Smooth muscle cell (in vitro differentiated cells): ENCODE measurements at regions not wholly inside any gene's neighbourhood (a gene's known extent, or its start where the extent isn't known, plus 50 kb on each side); places are given as distances from the start of the nearest gene placed in this dataset.

Experiments used
- DNase-seq: peaks from one replicate; lab custom pipeline; 2025; ENCODE audit not compliant: unreplicated experiment; lab: John Stamatoyannopoulos, UW
- H2AFZ ChIP-seq: fragments of 200-600 bp; sonication (generic); 2 replicates; pipeline ENCODE4 v1.6.0; 2016; ENCODE audit warnings: antibody characterized with exemption, low read depth, mild to moderate bottlenecking
- H3F3A ChIP-seq: fragments of 200-600 bp; sonication (generic); 2 replicates; pipeline ENCODE4 v1.6.0; 2017; ENCODE audit warnings: antibody characterized with exemption, low read depth
- H3K27ac ChIP-seq: fragments of 200-600 bp; sonication (generic); 2 replicates; pipeline ENCODE4 v1.5.1; 2016; ENCODE audit warnings: low read depth, mild to moderate bottlenecking
- H3K27me3 ChIP-seq: fragments of 200-600 bp; sonication (generic); 2 replicates; pipeline ENCODE4 v1.6.1; 2016; ENCODE audit warnings: low read depth, mild to moderate bottlenecking
- H3K36me3 ChIP-seq: fragments of 200-600 bp; sonication (generic); 2 replicates; pipeline ENCODE4 v1.5.1; 2016; ENCODE audit warnings: low read depth
- H3K4me1 ChIP-seq: fragments of 200-600 bp; sonication (generic); 2 replicates; pipeline ENCODE4 v1.5.1; 2016; ENCODE audit warnings: low read depth
- H3K4me2 ChIP-seq: fragments of 200-600 bp; sonication (generic); 2 replicates; pipeline ENCODE4 v1.6.0; 2016; ENCODE audit warnings: mild to moderate bottlenecking
- H3K4me3 ChIP-seq: fragments of 200-600 bp; sonication (generic); 2 replicates; pipeline ENCODE4 v1.5.1; 2016; ENCODE audit warnings: mild to moderate bottlenecking
- H3K79me2 ChIP-seq: fragments of 200-600 bp; sonication (generic); 2 replicates; pipeline ENCODE4 v1.6.0; 2016; ENCODE audit warnings: low read depth, mild to moderate bottlenecking
- H3K9ac ChIP-seq: fragments of 200-600 bp; sonication (generic); 2 replicates; pipeline ENCODE4 v1.6.0; 2016; ENCODE audit warnings: low read depth
- H3K9me3 ChIP-seq: fragments of 200-600 bp; sonication (generic); replicated peaks from 2 replicates; pipeline ENCODE4 v1.5.1; 2016; ENCODE audit warnings: low read depth
- H4K20me1 ChIP-seq: fragments of 200-600 bp; sonication (generic); 2 replicates; pipeline ENCODE4 v1.6.0; 2016; ENCODE audit warnings: low read depth
- WGBS: methylation state at CpG from one replicate; pipeline ENCODE4 v1.1.7; 2016; ENCODE audit warnings: low lambda C conversion rate; 5-methylcytosine and 5-hydroxymethylcytosine counted together
- TF ChIP-seq, protein P1 (sequence below): fragments of 200-600 bp; sonication (generic); IDR thresholded peaks from 2 replicates; pipeline ENCODE4 v1.5.1; 2017; ENCODE audit warnings: borderline replicate concordance, mild to moderate bottlenecking, antibody characterized with exemption; ENCODE audit not compliant: insufficient read depth, poor library complexity, severe bottlenecking

DNA sequence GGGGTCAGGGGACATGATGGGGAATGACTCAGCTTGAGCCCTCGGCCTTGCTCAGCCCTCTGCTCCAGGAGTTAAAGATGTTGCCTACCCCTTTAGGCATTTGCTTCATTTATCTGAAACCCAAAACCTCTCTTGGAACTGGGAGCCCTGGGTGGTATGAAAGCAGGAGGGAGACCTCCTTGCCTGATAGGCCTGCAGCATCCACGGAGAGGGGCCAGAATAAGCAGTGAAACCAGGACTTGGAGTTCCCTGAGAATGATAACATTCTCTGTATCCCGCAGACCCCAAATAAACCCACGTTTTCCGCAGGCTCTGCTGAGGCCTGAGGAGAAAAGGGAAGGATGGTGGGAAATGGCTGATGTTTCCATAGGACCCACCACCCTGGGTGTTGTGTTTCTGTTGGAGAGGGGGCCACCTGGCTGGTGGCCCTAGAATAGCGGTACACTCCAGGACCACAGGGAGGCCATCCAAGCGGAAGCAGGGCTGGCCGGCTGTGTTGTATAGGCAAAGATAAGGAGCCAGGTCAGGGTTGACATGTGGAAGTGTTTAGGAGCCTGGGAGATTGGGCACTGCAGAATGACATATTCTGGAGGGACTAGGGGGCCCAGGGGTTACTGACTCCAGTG is 77.4 kb downstream of the FOXD2 start:
- no peak overlapping the region for H3K4me3 ChIP-seq
- no peak overlapping the region for H3K27ac ChIP-seq
- H3K79me2 ChIP-seq: no peaks in the 10 kb centered on the region
- H4K20me1 ChIP-seq: no peaks in the 10 kb centered on the region
- WGBS: 78% methylated on average over 8 of the region's 8 CpGs
- TF ChIP-seq, protein P1, sequence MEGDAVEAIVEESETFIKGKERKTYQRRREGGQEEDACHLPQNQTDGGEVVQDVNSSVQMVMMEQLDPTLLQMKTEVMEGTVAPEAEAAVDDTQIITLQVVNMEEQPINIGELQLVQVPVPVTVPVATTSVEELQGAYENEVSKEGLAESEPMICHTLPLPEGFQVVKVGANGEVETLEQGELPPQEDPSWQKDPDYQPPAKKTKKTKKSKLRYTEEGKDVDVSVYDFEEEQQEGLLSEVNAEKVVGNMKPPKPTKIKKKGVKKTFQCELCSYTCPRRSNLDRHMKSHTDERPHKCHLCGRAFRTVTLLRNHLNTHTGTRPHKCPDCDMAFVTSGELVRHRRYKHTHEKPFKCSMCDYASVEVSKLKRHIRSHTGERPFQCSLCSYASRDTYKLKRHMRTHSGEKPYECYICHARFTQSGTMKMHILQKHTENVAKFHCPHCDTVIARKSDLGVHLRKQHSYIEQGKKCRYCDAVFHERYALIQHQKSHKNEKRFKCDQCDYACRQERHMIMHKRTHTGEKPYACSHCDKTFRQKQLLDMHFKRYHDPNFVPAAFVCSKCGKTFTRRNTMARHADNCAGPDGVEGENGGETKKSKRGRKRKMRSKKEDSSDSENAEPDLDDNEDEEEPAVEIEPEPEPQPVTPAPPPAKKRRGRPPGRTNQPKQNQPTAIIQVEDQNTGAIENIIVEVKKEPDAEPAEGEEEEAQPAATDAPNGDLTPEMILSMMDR: no peak
- H3K36me3 ChIP-seq: no peaks in the 10 kb centered on the region
- no peak overlapping the region for H3K4me2 ChIP-seq
- DNase-seq: no peak
- H3K27me3 ChIP-seq: peaks cover 97% of the 10 kb centered on the region
- no peak overlapping the region for H3K9ac ChIP-seq
- no peak overlapping the region for H2AFZ ChIP-seq
- no peaks in the 10 kb centered on the region for H3F3A ChIP-seq
- H3K4me1 ChIP-seq: no peaks in the 10 kb centered on the region
- H3K9me3 ChIP-seq: no peaks in the 10 kb centered on the region

DNA sequence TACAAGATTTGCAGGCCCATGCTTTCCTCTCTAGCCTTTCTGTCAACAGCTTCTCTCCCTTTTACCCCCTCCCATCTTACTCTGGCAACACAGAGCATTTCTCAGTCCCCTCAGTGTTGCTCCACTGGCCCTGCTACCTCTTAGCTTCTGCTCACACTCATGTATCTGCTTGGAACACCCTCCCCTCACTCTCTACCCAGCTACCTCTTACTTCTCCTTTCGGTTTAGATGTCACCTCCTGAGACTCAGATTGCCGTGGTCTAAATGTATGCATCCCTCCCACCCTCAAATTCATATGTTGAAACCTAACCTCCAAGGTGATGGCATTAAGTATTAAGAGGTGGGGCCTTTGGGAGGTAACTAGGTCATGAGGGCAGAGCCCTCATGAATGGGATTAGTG is 80.1 kb downstream of the FOXD2 start:
- Histone ChIP-seq H3K9me3 (no peaks in the 10 kb centered on the region), H3K4me2 (no peak overlapping the region), H3F3A (no peaks in the 10 kb centered on the region), H3K4me3 (no peak overlapping the region), H3K9ac (no peak overlapping the region), H3K79me2 (no peaks in the 10 kb centered on the region), H3K27ac (no peak overlapping the region), H3K36me3 (no peaks in the 10 kb centered on the region), H2AFZ (no peak overlapping the region), H3K27me3 (peaks cover 97% of the 10 kb centered on the region), H3K4me1 (no peaks in the 10 kb centered on the region), H4K20me1 (no peaks in the 10 kb centered on the region)
- TF ChIP-seq, protein P1: no peak
- 84% methylated on average over 2 of the region's 2 CpGs for WGBS
- no peak for DNase-seq

DNA sequence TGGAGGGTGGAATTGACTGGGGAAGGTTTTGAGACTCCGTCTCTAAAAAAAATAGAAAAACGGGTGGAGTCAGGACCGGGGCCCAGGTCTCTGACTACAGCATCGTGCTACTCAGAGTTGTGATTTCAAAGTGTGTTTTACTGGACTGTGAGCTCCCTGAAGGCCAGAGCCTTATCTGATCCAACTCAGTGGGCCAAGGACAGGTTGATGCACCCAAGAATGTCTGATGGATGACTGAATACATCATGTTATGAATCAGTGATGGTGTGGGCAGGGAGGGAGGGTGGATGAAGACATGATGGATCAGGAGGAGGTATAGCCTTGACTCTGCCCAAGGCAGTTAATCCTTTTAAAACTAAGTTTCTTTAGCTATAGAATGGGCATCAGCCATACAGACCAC is 81.6 kb downstream of the FOXD2 start:
- H3K4me2 ChIP-seq: no peak overlapping the region
- H3K9me3 ChIP-seq: no peaks in the 10 kb centered on the region
- H3K9ac ChIP-seq: no peak overlapping the region
- no peak for DNase-seq
- H3F3A ChIP-seq: no peaks in the 10 kb centered on the region
- peaks cover 98% of the 10 kb centered on the region for H3K27me3 ChIP-seq
- H4K20me1 ChIP-seq: no peaks in the 10 kb centered on the region
- H3K36me3 ChIP-seq: no peaks in the 10 kb centered on the region
- 87% methylated on average over 4 of the region's 4 CpGs for WGBS
- H3K27ac ChIP-seq: no peak overlapping the region
- H3K4me1 ChIP-seq: no peaks in the 10 kb centered on the region
- H3K4me3 ChIP-seq: no peak overlapping the region
- H3K79me2 ChIP-seq: no peaks in the 10 kb centered on the region
- TF ChIP-seq, protein P1: no peak
- no peak overlapping the region for H2AFZ ChIP-seq

DNA sequence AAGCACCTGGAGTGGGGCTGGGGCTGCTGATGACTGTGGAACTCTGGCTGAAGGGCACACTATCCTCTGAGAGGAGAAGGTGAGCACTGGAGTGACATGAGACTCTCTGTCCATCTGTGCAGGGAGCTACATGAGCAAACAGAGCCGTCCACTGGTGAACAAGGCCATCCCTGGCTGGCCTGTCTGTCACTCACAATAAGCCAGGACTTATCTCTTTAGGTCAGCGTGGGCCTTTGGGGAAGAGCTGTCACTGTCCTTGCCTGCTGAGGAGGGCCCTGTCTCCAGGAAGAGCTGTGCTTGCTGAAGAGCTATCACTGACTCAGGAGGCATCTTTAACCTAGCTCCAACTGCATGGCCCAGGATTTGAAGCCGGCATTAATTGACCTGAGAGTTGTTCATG is 82.1 kb downstream of the FOXD2 start:
- TF ChIP-seq, protein P1: no peak
- no peak overlapping the region for H3K9ac ChIP-seq

More for the DNA sequence above, 82.1 kb downstream of the FOXD2 start:
- Histone ChIP-seq H3K4me1 (no peaks in the 10 kb centered on the region), H3K79me2 (no peaks in the 10 kb centered on the region), H3K27me3 (peaks cover 98% of the 10 kb centered on the region), H4K20me1 (no peaks in the 10 kb centered on the region), H3F3A (no peaks in the 10 kb centered on the region), H3K4me3 (no peak overlapping the region), H3K9me3 (no peaks in the 10 kb centered on the region), H2AFZ (no peak overlapping the region), H3K4me2 (no peak overlapping the region), H3K27ac (no peak overlapping the region), H3K36me3 (no peaks in the 10 kb centered on the region)
- WGBS: 89% methylated on average over 3 of the region's 3 CpGs
- DNase-seq: no peak
